ENCODE measurements at regions not wholly inside any gene's neighbourhood (a gene's known extent, or its start where the extent isn't known, plus 50 kb on each side); places are given as distances from the start of the nearest gene placed in this dataset.
"Not testable (repeated sequence)": the region's sequence is repeated elsewhere in the genome, so short reads cannot be mapped to it uniquely, and the experiment has no call there.

- ATAC-seq (replicated peaks) (no peak), DNase-seq (no peak)
- Mint-ChIP-seq H3K9me3 (peaks cover 2 to 7% of the 10 kb centered on the region in 2 donors), H3K27me3 (no peaks in the 10 kb centered on the region), H3K4me3 (no peak overlapping the region), H3K36me3 (ENCODE audit: insufficient read depth) (no peaks in the 10 kb centered on the region), H3K27ac (no peak overlapping the region), H3K4me1 (ENCODE audit: low read depth in 2 of 2) (no peaks in the 10 kb centered on the region)
Measured at GRCh38 chr2:16204886-16205620, 264.7 kb downstream of the MYCN start.

- Mint-ChIP-seq H3K27me3 (no peaks in the 10 kb centered on the region), H3K27ac (no peak overlapping the region), H3K4me3 (no peak overlapping the region), H3K9me3 (peaks cover 2 to 7% of the 10 kb centered on the region in 2 donors), H3K4me1 (ENCODE audit: low read depth in 2 of 2) (no peaks in the 10 kb centered on the region), H3K36me3 (ENCODE audit: insufficient read depth) (no peaks in the 10 kb centered on the region)
- DNase-seq (no peak), ATAC-seq (replicated peaks) (no peak)
Measured at GRCh38 chr2:16204251-16204650, 263.9 kb downstream of the MYCN start.

- Mint-ChIP-seq H3K4me3 (no peak overlapping the region), H3K27ac (no peak overlapping the region), H3K27me3 (no peaks in the 10 kb centered on the region), H3K4me1 (ENCODE audit: low read depth in 2 of 2) (no peaks in the 10 kb centered on the region), H3K36me3 (ENCODE audit: insufficient read depth) (no peaks in the 10 kb centered on the region), H3K9me3 (peaks cover 2 to 7% of the 10 kb centered on the region in 2 donors)
- DNase-seq = no peak
- ATAC-seq (replicated peaks) = no peak
Measured at GRCh38 chr2:16203691-16204090, 263.3 kb downstream of the MYCN start.

GRCh38 chr2:16203069-16203468, 262.7 kb downstream of the MYCN start:
- Mint-ChIP-seq H3K4me1 (ENCODE audit: low read depth in 2 of 2) (no peaks in the 10 kb centered on the region), H3K4me3 (no peak overlapping the region), H3K9me3 (peaks cover 2 to 7% of the 10 kb centered on the region in 2 donors), H3K36me3 (ENCODE audit: insufficient read depth) (no peaks in the 10 kb centered on the region), H3K27ac (no peak overlapping the region), H3K27me3 (no peaks in the 10 kb centered on the region)
- DNase-seq (no peak), ATAC-seq (replicated peaks) (no peak)

- Mint-ChIP-seq H3K36me3 (ENCODE audit: insufficient read depth) (no peaks in the 10 kb centered on the region), H3K4me1 (ENCODE audit: low read depth in 2 of 2) (no peaks in the 10 kb centered on the region), H3K27ac (no peak overlapping the region), H3K9me3 (peaks cover 2 to 4% of the 10 kb centered on the region in 2 donors), H3K4me3 (no peak overlapping the region), H3K27me3 (no peaks in the 10 kb centered on the region)
- DNase-seq = no peak
- no peak for ATAC-seq (replicated peaks)
Measured at GRCh38 chr2:16202266-16203020, 262.1 kb downstream of the MYCN start.

- ATAC-seq (replicated peaks) (no peak), DNase-seq (no peak)
- Mint-ChIP-seq H3K27ac (no peak overlapping the region), H3K36me3 (ENCODE audit: insufficient read depth) (no peaks in the 10 kb centered on the region), H3K4me3 (no peak overlapping the region), H3K4me1 (ENCODE audit: low read depth in 2 of 2) (no peaks in the 10 kb centered on the region), H3K27me3 (no peaks in the 10 kb centered on the region), H3K9me3 (peaks cover 0 to 2% of the 10 kb centered on the region in 2 donors)
Measured at GRCh38 chr2:16201848-16202247, 261.5 kb downstream of the MYCN start.

- Mint-ChIP-seq H3K9me3 (no peaks in the 10 kb centered on the region), H3K4me1 (ENCODE audit: low read depth in 2 of 2) (no peaks in the 10 kb centered on the region), H3K4me3 (no peak overlapping the region), H3K27ac (no peak overlapping the region), H3K36me3 (ENCODE audit: insufficient read depth) (no peaks in the 10 kb centered on the region), H3K27me3 (no peaks in the 10 kb centered on the region)
- DNase-seq (no peak), ATAC-seq (replicated peaks) (no peak)
Measured at GRCh38 chr2:16200554-16201193, 260.3 kb downstream of the MYCN start.

- no peak for DNase-seq
- no peak for ATAC-seq (replicated peaks)
- H3K9me3 Mint-ChIP-seq = peaks cover 0 to 3% of the 10 kb centered on the region in 2 donors
- H3K4me3 Mint-ChIP-seq = no peak overlapping the region
- H3K27me3 Mint-ChIP-seq = no peaks in the 10 kb centered on the region
- no peaks in the 10 kb centered on the region for H3K36me3 Mint-ChIP-seq (ENCODE audit: insufficient read depth)
- H3K4me1 Mint-ChIP-seq (ENCODE audit: low read depth in 2 of 2) = no peaks in the 10 kb centered on the region
- no peak overlapping the region for H3K27ac Mint-ChIP-seq
Measured at GRCh38 chr2:16199882-16200553, 259.7 kb downstream of the MYCN start.

GRCh38 chr2:16199241-16199640, 258.9 kb downstream of the MYCN start:
- H3K27me3 Mint-ChIP-seq; H3K9me3 Mint-ChIP-seq; ATAC-seq (replicated peaks); H3K27ac Mint-ChIP-seq; H3K4me3 Mint-ChIP-seq; DNase-seq; H3K4me1 Mint-ChIP-seq (ENCODE audit: low read depth in 2 of 2); H3K36me3 Mint-ChIP-seq (ENCODE audit: insufficient read depth): not testable (repeated sequence)

- ATAC-seq (replicated peaks) (no peak), DNase-seq (no peak)
- no peaks in the 10 kb centered on the region for H3K36me3 Mint-ChIP-seq (ENCODE audit: insufficient read depth)
- H3K27me3 Mint-ChIP-seq = no peaks in the 10 kb centered on the region
- H3K4me1 Mint-ChIP-seq (ENCODE audit: low read depth in 2 of 2) = no peaks in the 10 kb centered on the region
- peaks cover 0 to 5% of the 10 kb centered on the region in 2 donors for H3K9me3 Mint-ChIP-seq
- H3K27ac Mint-ChIP-seq = no peak overlapping the region
- no peak overlapping the region for H3K4me3 Mint-ChIP-seq
Measured at GRCh38 chr2:16198166-16198912, 258.0 kb downstream of the MYCN start.

- no peak for ATAC-seq (replicated peaks)
- no peak overlapping the region for H3K27ac Mint-ChIP-seq
- H3K9me3 Mint-ChIP-seq = peaks cover 0 to 5% of the 10 kb centered on the region in 2 donors
- DNase-seq = no peak
- H3K4me1 Mint-ChIP-seq (ENCODE audit: low read depth in 2 of 2) = no peaks in the 10 kb centered on the region
- H3K27me3 Mint-ChIP-seq = no peaks in the 10 kb centered on the region
- no peak overlapping the region for H3K4me3 Mint-ChIP-seq
- H3K36me3 Mint-ChIP-seq (ENCODE audit: insufficient read depth) = no peaks in the 10 kb centered on the region
Measured at GRCh38 chr2:16197504-16198147, 257.3 kb downstream of the MYCN start.

GRCh38 chr2:16196687-16197503, 256.5 kb downstream of the MYCN start:
- no peak overlapping the region for H3K27ac Mint-ChIP-seq
- no peaks in the 10 kb centered on the region for H3K4me1 Mint-ChIP-seq (ENCODE audit: low read depth in 2 of 2)
- H3K9me3 Mint-ChIP-seq = peaks cover 0 to 5% of the 10 kb centered on the region in 2 donors
- no peak for DNase-seq
- no peak for ATAC-seq (replicated peaks)
- H3K4me3 Mint-ChIP-seq = no peak overlapping the region
- H3K36me3 Mint-ChIP-seq (ENCODE audit: insufficient read depth) = no peaks in the 10 kb centered on the region
- H3K27me3 Mint-ChIP-seq = no peaks in the 10 kb centered on the region

All from effector memory CD8-positive, alpha-beta T cell (primary cell).